ENCODE measurements at regions not wholly inside any gene's neighbourhood (a gene's known extent, or its start where the extent isn't known, plus 50 kb on each side); places are given as distances from the start of the nearest gene placed in this dataset.

- H2BK20ac ChIP-seq (ENCODE audit: low read length), result no peak overlapping the region
- H3K4me2 ChIP-seq (ENCODE audit: insufficient read depth in 1 of 2, low read depth in 2 of 2, low read length in 2 of 2), result no peak overlapping the region
- no peak for TF ChIP-seq ATF3 (IDR thresholded peaks at IDR 0.05; ENCODE audit: insufficient read depth, low read depth, low read length)
- no peak for TF ChIP-seq CHD2 (IDR thresholded peaks at IDR 0.05; ENCODE audit: low read length)
- no peak for TF ChIP-seq RNF2 (IDR thresholded peaks at IDR 0.05; ENCODE audit: borderline replicate concordance, low read depth, low read length, missing control alignments, poor library complexity, severe bottlenecking)
- no peak for TF ChIP-seq CTBP2 (IDR thresholded peaks at IDR 0.05; ENCODE audit: borderline replicate concordance, insufficient read depth, insufficient read length, low read length)
- no peak for TF ChIP-seq SP1 (IDR thresholded peaks at IDR 0.05; ENCODE audit: low read depth, low read length)
- TF ChIP-seq PHF8 (conservative IDR thresholded peaks at IDR 0.05; ENCODE audit: low read depth, low read length), result no peak
- TF ChIP-seq ASH2L (IDR thresholded peaks at IDR 0.05; ENCODE audit: low read length), result no peak
- TF ChIP-seq CEBPB (IDR thresholded peaks at IDR 0.05; ENCODE audit: low read depth, low read length), result no peak
- no peak for TF ChIP-seq CTCF (IDR thresholded peaks at IDR 0.05; ENCODE audit: control extremely low read depth in 1 of 3, insufficient read depth in 1 of 3, low read depth in 1 of 3, low read length in 3 of 3)
- TF ChIP-seq TCF12 (IDR thresholded peaks at IDR 0.05; ENCODE audit: low read depth, low read length), result no peak
These were observed 87.3 kb upstream of the THBS1 start for GRCh38 chr15:39493424-39494067.

More at GRCh38 chr15:39493424-39494067, 87.3 kb upstream of the THBS1 start:
- H3K36me3 ChIP-seq (ENCODE audit: control insufficient read depth in 2 of 4, insufficient read depth in 4 of 4, low read length in 3 of 4), result no peaks in the 10 kb centered on the region
- POLR2A ChIA-PET (ENCODE audit: partially characterized antibody), result no interaction called here
- H2BK5ac ChIP-seq (ENCODE audit: low read depth, low read length), result no peak overlapping the region
- no peaks in the 10 kb centered on the region for H3K9me3 ChIP-seq (ENCODE audit: insufficient read depth in 2 of 2, low read depth in 1 of 2, low read length in 1 of 2)
- H4K91ac ChIP-seq (replicated peaks; ENCODE audit: insufficient read length, low read length), result no peak overlapping the region
- no peak overlapping the region for H3K4ac ChIP-seq (replicated peaks; ENCODE audit: insufficient read length, low read depth, low read length)
- DNase-seq (ENCODE audit: low read depth in 1 of 2, low spot score in 2 of 2) (no peak), FAIRE-seq (no peak)
- no peak overlapping the region for H2BK120ac ChIP-seq (replicated peaks; ENCODE audit: low read depth, low read length)
- no peak overlapping the region for H3K9ac ChIP-seq (replicated peaks in 1 of 4; ENCODE audit: extremely low read depth in 1 of 4, low read depth in 3 of 4, low read length in 3 of 4)
- H4K8ac ChIP-seq (ENCODE audit: extremely low read depth, insufficient read depth, low read length), result no peak overlapping the region
- no peak overlapping the region for H3K56ac ChIP-seq (replicated peaks; ENCODE audit: insufficient read length, low read depth, low read length)
- no peak overlapping the region for H2AK5ac ChIP-seq (ENCODE audit: low read depth, low read length)
- no peak overlapping the region for H2BK15ac ChIP-seq (ENCODE audit: low read length)
- no peaks in the 10 kb centered on the region for H3K4me1 ChIP-seq (replicated peaks in 1 of 4; ENCODE audit: control insufficient read depth in 3 of 4, insufficient read depth in 4 of 4, low read length in 3 of 4)
- no peak overlapping the region for H3K27ac ChIP-seq (ENCODE audit: low read depth, low read length)
- no peak overlapping the region for H3K14ac ChIP-seq (ENCODE audit: insufficient read length)
- H4K5ac ChIP-seq (ENCODE audit: insufficient read length, low read depth, low read length), result no peak overlapping the region
- H3K79me2 ChIP-seq (ENCODE audit: control insufficient read depth in 1 of 2, insufficient read depth in 2 of 2, low read length in 2 of 2), result no peaks in the 10 kb centered on the region
- WGBS, 2 experiments (ENCODE audit: extremely low coverage in 1 of 2, insufficient coverage in 1 of 2, insufficient read length in 1 of 2, insufficient replicate concordance in 2 of 2, low coverage in 1 of 2, low lambda C conversion rate in 2 of 2, missing lambda C conversion rate in 1 of 2), result 86% methylated on average over 3 of the region's 3 CpGs; no CpG with 5 or more reads in 1 of the 2 experiments
- CTCF ChIA-PET (ENCODE audit: partially characterized antibody), result interaction anchor here (0.8 to 1.4 kb wide), 2 partner anchors 8 to 15 kb away, joined by 3 read pairs; no protein-coding TSS in a partner anchor
- H3K79me1 ChIP-seq (ENCODE audit: low read depth, low read length), result no peaks in the 10 kb centered on the region
- H3K23ac ChIP-seq (ENCODE audit: insufficient read length), result no peak overlapping the region
- no peak overlapping the region for H3K4me3 ChIP-seq (ENCODE audit: extremely low read depth in 1 of 4, insufficient read depth in 2 of 4, low read depth in 3 of 4, low read length in 4 of 4)
- no peaks in the 10 kb centered on the region for H4K20me1 ChIP-seq (replicated peaks in 1 of 2; ENCODE audit: control insufficient read depth in 1 of 2, insufficient read depth in 2 of 2, low read length in 2 of 2)
- no peaks in the 10 kb centered on the region for H3K23me2 ChIP-seq (ENCODE audit: low read depth, low read length)
- H2AFZ ChIP-seq (ENCODE audit: low read length), result no peak overlapping the region
- H3K27me3 ChIP-seq (replicated peaks in 1 of 4; ENCODE audit: control insufficient read depth in 3 of 4, extremely low read depth in 1 of 4, insufficient read depth in 3 of 4, low read length in 3 of 4), result peaks cover 0 to 1% (median 0%) of the 10 kb centered on the region in 4 experiments; a peak in 1 of 7 replicates
- no peak overlapping the region for H3K18ac ChIP-seq (ENCODE audit: extremely low read depth, low read length)
- H2BK12ac ChIP-seq (ENCODE audit: low read depth, low read length), result no peak overlapping the region
